ENCODE measurements at regions not wholly inside any gene's neighbourhood (a gene's known extent, or its start where the extent isn't known, plus 50 kb on each side); places are given as distances from the start of the nearest gene placed in this dataset.

- 77% methylated on average over 1 of the region's 1 CpG for WGBS
- Histone ChIP-seq H3K4me1 (ENCODE audit: control insufficient read depth in 4 of 4, insufficient read depth in 4 of 4, low read length in 3 of 4) (no peaks in the 10 kb centered on the region), H3K36me3 (ENCODE audit: control insufficient read depth in 4 of 4, insufficient read depth in 3 of 4, low read depth in 1 of 4, low read length in 3 of 4) (no peaks in the 10 kb centered on the region), H3K4me3 (ENCODE audit: low read depth in 1 of 3, low read length in 3 of 3) (no peak overlapping the region), H3K27me3 (ENCODE audit: control insufficient read depth in 4 of 4, insufficient read depth in 4 of 4, low read length in 3 of 4) (no peaks in the 10 kb centered on the region), H3K9ac (ENCODE audit: low read depth in 1 of 2, low read length in 2 of 2) (no peak overlapping the region), H3K27ac (ENCODE audit: low read depth in 1 of 2, low read length in 2 of 2) (no peak overlapping the region), H3K9me3 (ENCODE audit: control insufficient read depth in 4 of 4, low read length in 3 of 4) (no peaks in the 10 kb centered on the region)
- DNase-seq (ENCODE audit: low spot score), result no peak
- TF ChIP-seq HNF4A (conservative IDR thresholded peaks at IDR 0.05), result no peak
- TF ChIP-seq SP1 (IDR thresholded peaks at IDR 0.05), result no peak
These were observed 586.5 kb downstream of the SLC16A7 start for GRCh38 chr12:60182354-60182753.

GRCh38 chr12:60184096-60184495, 588.3 kb downstream of the SLC16A7 start:
- Histone ChIP-seq H3K27me3 (ENCODE audit: control insufficient read depth in 4 of 4, insufficient read depth in 4 of 4, low read length in 3 of 4) (no peaks in the 10 kb centered on the region), H3K4me1 (ENCODE audit: control insufficient read depth in 4 of 4, insufficient read depth in 4 of 4, low read length in 3 of 4) (no peaks in the 10 kb centered on the region), H3K27ac (ENCODE audit: low read depth in 1 of 2, low read length in 2 of 2) (no peak overlapping the region), H3K9ac (ENCODE audit: low read depth in 1 of 2, low read length in 2 of 2) (no peak overlapping the region), H3K9me3 (ENCODE audit: control insufficient read depth in 4 of 4, low read length in 3 of 4) (no peaks in the 10 kb centered on the region), H3K4me3 (ENCODE audit: low read depth in 1 of 3, low read length in 3 of 3) (no peak overlapping the region), H3K36me3 (ENCODE audit: control insufficient read depth in 4 of 4, insufficient read depth in 3 of 4, low read depth in 1 of 4, low read length in 3 of 4) (no peaks in the 10 kb centered on the region)
- 68% methylated on average over 1 of the region's 1 CpG for WGBS
- TF ChIP-seq GABPA (IDR thresholded peaks at IDR 0.05 in 1 of 2, conservative IDR thresholded peaks at IDR 0.05 in 1 of 2), result no peak
- no peak for TF ChIP-seq CTCF (IDR thresholded peaks at IDR 0.05; ENCODE audit: low read depth, low read length, missing input control)
- no peak for TF ChIP-seq FOXA1 (IDR thresholded peaks at IDR 0.05)
- TF ChIP-seq ZBTB33 (IDR thresholded peaks at IDR 0.05), result no peak
- no peak for TF ChIP-seq TAF1 (conservative IDR thresholded peaks at IDR 0.05)
- TF ChIP-seq SP1 (IDR thresholded peaks at IDR 0.05), result no peak
- no peak for TF ChIP-seq HNF4A (conservative IDR thresholded peaks at IDR 0.05)
- no peak for TF ChIP-seq MAX (IDR thresholded peaks at IDR 0.05)
- no peak for TF ChIP-seq FOXA2 (IDR thresholded peaks at IDR 0.05)
- TF ChIP-seq REST (IDR thresholded peaks at IDR 0.05), result no peak
- TF ChIP-seq RXRA (IDR thresholded peaks at IDR 0.05), result no peak
- no peak for TF ChIP-seq NR2F2 (IDR thresholded peaks at IDR 0.05)
- no peak for TF ChIP-seq YY1 (IDR thresholded peaks at IDR 0.05)
- no peak for TF ChIP-seq HNF4G (IDR thresholded peaks at IDR 0.05)
- no peak for TF ChIP-seq RAD21 (IDR thresholded peaks at IDR 0.05)
- TF ChIP-seq ATF3 (IDR thresholded peaks at IDR 0.05), result no peak
- TF ChIP-seq JUND (IDR thresholded peaks at IDR 0.05), result no peak
- no peak for DNase-seq (ENCODE audit: low spot score)
